A673 (cell line): ENCODE measurements at regions not wholly inside any gene's neighbourhood (a gene's known extent, or its start where the extent isn't known, plus 50 kb on each side); places are given as distances from the start of the nearest gene placed in this dataset.

Experiments used
- CTCF ChIP-seq: fragments of 300-800, 200-600 bp; sonication (generic); conservative IDR thresholded peaks from 2 replicates; pipeline ENCODE4 v1.5.1; 2017; ENCODE audit warnings: low read depth, mild to moderate bottlenecking, antibody characterized with exemption, low read length, moderate library complexity, mixed read lengths
- EZH2 ChIP-seq: fragments of 200-600 bp; sonication (generic); IDR thresholded peaks from 2 replicates; pipeline ENCODE4 v1.6.1; 2017; ENCODE audit warnings: borderline replicate concordance, low read depth, mild to moderate bottlenecking, mixed read lengths, antibody characterized with exemption, low read length; ENCODE audit not compliant: poor library complexity, severe bottlenecking

- no peak for TF ChIP-seq CTCF
- no peak for TF ChIP-seq EZH2
Observed at GRCh38 chr7:4325732-4326131, 356.4 kb upstream of the FOXK1 start.
